BJ (cell line): ENCODE measurements at regions not wholly inside any gene's neighbourhood (a gene's known extent, or its start where the extent isn't known, plus 50 kb on each side); places are given as distances from the start of the nearest gene placed in this dataset.

Experiments used
- CTCF ChIA-PET: fragments of 350-600 bp; formaldehyde crosslinking; extraction: SDS; loops from one replicate; lab custom pipeline; 2021; ENCODE audit warnings: antibody characterized with exemption, inconsistent platforms; lab: Yijun Ruan, JAX
- POLR2A ChIA-PET: fragments of 300-600 bp; sonication (Branson Sonifier 250); formaldehyde crosslinking; extraction: SDS; loops from one replicate; lab custom pipeline; 2021; ENCODE audit warnings: antibody characterized with exemption; lab: Charles Lee
- DNase-seq: peaks from one replicate; pipeline ENCODE4 v3.0.0-alpha.2; 2011; ENCODE audit warnings: low read depth
- H3K27me3 ChIP-seq: 2 replicates; pipeline ENCODE4 v1.6.0; 2011; ENCODE audit warnings: low read length; ENCODE audit not compliant: control insufficient read depth, insufficient read depth
- H3K36me3 ChIP-seq: 2 replicates; pipeline ENCODE4 v1.5.1; 2011; ENCODE audit warnings: low read length; ENCODE audit not compliant: control insufficient read depth, insufficient read depth
- H3K4me3 ChIP-seq: 2 replicates; pipeline ENCODE4 v1.5.1; 2011; ENCODE audit warnings: low read depth, mild to moderate bottlenecking, control low read depth, low read length
- CTCF ChIP-seq: IDR thresholded peaks from 2 replicates; pipeline ENCODE4 v1.5.1; 2011; ENCODE audit warnings: low read depth, mild to moderate bottlenecking, control low read depth, inconsistent platforms, low read length, moderate library complexity; ENCODE audit not compliant: insufficient read depth

- POLR2A ChIA-PET, result no interaction called here
- CTCF ChIA-PET, result no interaction called here
- H3K36me3 ChIP-seq, result no peaks in the 10 kb centered on the region
- DNase-seq, result no peak
- no peak overlapping the region for H3K4me3 ChIP-seq
- no peak for TF ChIP-seq CTCF
- H3K27me3 ChIP-seq, result no peaks in the 10 kb centered on the region
These were observed 772.0 kb upstream of the ACO1 start for GRCh38 chr9:31612336-31613030.

- Histone ChIP-seq H3K27me3 (no peaks in the 10 kb centered on the region), H3K4me3 (no peak overlapping the region), H3K36me3 (no peaks in the 10 kb centered on the region)
- ChIA-PET POLR2A (no interaction called here), CTCF (no interaction called here)
- DNase-seq, result no peak
- TF ChIP-seq CTCF, result no peak
These were observed 768.5 kb upstream of the ACO1 start for GRCh38 chr9:31615966-31616365.

GRCh38 chr9:31623511-31623910, 760.9 kb upstream of the ACO1 start:
- Histone ChIP-seq H3K36me3 (no peaks in the 10 kb centered on the region), H3K4me3 (no peak overlapping the region), H3K27me3 (no peaks in the 10 kb centered on the region)
- DNase-seq, result no peak
- no peak for TF ChIP-seq CTCF
- CTCF ChIA-PET, result no interaction called here
- POLR2A ChIA-PET, result no interaction called here

GRCh38 chr9:31629292-31629691, 755.2 kb upstream of the ACO1 start:
- no peaks in the 10 kb centered on the region for H3K27me3 ChIP-seq
- no peak for TF ChIP-seq CTCF
- CTCF ChIA-PET, result no interaction called here

GRCh38 chr9:31637265-31637664, 747.2 kb upstream of the ACO1 start:
- Histone ChIP-seq H3K4me3 (no peak overlapping the region), H3K27me3 (no peaks in the 10 kb centered on the region), H3K36me3 (no peaks in the 10 kb centered on the region)
- CTCF ChIA-PET, result no interaction called here
- DNase-seq, result no peak
- TF ChIP-seq CTCF, result no peak
- POLR2A ChIA-PET, result no interaction called here

More at GRCh38 chr9:31629292-31629691, 755.2 kb upstream of the ACO1 start:
- no peaks in the 10 kb centered on the region for H3K36me3 ChIP-seq
- DNase-seq, result no peak
- H3K4me3 ChIP-seq, result no peak overlapping the region
- POLR2A ChIA-PET, result no interaction called here
